GM21381 (cell line): ENCODE measurements at regions not wholly inside any gene's neighbourhood (a gene's known extent, or its start where the extent isn't known, plus 50 kb on each side); places are given as distances from the start of the nearest gene placed in this dataset.
"Not testable (repeated sequence)": the region's sequence is repeated elsewhere in the genome, so short reads cannot be mapped to it uniquely, and the experiment has no call there.

ENCODE experiments used
- ATAC-seq: cut with Tn5 transposase; IDR thresholded peaks from one replicate; pipeline ENCODE4 v1.9.1; 2021; ENCODE audit warnings: mild to moderate bottlenecking, moderate library complexity; ENCODE audit not compliant: unreplicated experiment

DNA sequence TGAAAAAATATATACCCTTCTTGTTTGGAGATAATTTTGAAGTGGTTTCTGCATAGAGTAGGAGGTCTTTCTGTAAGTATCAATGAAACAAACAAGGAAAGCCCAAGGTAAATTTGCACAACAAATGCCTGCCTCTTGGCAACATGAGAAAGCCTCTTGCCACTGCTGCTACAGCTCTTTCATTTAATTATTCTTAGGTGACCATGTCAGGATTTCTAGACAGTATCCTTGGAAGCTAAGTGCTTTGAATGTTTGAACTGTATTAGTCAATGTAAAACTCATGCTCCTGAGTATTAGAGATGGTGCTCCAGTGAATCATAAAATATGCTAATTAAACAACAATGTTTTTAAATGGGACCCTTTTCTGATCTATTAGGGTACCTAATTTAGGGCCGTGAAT, 81.2 kb upstream of the ITGB1 start:
- no peak for ATAC-seq

DNA sequence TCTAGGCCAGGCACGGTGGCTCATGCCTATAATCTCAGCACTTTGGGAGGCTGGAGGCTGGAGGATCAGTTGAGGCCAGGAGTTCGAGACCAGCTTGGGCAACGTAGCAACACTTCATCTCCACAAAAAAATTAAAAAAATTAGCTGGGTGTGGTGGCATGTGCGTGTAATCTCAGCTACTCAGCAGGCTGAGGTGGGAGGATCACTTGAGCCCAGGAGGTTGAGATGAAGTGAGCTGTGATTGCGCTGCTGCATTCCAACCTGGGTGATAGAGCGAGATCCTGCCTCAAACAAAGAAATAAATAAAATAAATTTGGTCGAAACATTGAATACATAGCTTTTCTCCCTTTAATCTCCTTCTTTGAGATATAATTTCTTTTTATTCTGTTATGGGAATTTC, 80.6 kb upstream of the ITGB1 start:
- ATAC-seq, result no peak

- no peak for ATAC-seq
These were observed 79.7 kb upstream of the ITGB1 start for GRCh38 chr10:33037726-33038125.

GRCh38 chr10:33036670-33037069, 78.6 kb upstream of the ITGB1 start:
- ATAC-seq, result no peak

GRCh38 chr10:33035411-33035810, 77.4 kb upstream of the ITGB1 start:
- ATAC-seq, result no peak

DNA sequence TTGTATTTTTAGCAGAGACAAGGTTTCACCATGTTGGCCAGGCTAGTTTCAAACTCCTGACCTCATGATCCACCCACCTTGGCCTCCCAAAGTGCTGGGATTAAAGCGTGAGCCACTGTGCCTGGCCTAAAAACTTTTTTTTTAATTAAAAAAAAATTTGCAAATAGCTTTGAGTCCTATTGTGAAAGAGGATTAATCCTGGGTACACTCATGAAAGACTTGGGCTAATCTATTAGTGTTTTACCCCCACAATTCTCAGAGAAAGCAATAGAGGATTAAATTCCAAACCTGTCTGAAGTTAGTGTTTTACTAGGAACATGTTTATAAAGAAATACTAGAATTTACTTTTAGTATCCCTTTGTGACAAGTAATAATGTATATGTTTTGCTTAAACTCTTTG, 76.9 kb upstream of the ITGB1 start:
- no peak for ATAC-seq

GRCh38 chr10:33032654-33033151, 74.7 kb upstream of the ITGB1 start:
- ATAC-seq, result no peak

GRCh38 chr10:33031815-33032653, 74.0 kb upstream of the ITGB1 start:
- ATAC-seq, result no peak

DNA sequence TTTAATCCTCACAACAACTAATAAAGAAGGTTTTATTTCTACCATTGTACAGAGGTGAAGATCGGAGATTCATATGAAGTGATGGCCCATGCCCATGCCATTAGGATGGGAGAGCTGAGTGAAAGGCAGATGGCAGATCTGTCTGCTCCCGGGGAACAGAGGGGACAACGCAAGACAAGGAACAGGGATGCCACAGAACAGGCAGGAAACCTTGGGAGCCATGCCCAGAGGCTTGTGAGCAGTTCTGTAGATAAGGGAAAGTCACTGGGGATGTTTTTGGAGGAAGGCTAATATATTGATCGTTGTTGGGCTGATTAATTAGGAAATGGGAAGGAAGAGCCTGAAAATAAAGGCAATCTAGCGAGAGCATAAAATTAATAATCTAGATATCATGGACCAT, 73.1 kb upstream of the ITGB1 start:
- no peak for ATAC-seq

- ATAC-seq, result not testable (repeated sequence)
These were observed 70.5 kb upstream of the ITGB1 start for GRCh38 chr10:33028515-33028914.

DNA sequence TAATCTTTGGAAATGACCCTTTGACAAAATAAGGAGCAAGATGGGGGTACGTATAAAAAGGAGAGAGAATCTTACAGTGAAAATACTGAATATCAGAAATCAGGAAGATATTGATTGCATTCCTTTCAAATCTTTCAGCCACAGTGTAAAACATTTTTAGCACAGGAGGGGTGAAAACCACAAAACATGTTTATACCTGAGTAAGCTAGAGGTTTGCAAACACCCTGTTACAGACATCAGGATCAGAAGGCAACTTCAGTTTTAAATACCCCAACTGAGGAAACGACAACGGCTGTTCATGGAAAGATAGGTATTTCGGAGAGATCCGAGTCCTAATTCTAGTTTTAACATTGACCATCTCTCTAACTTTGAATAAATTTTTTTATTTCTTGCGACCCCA, 69.1 kb upstream of the ITGB1 start:
- no peak for ATAC-seq

DNA sequence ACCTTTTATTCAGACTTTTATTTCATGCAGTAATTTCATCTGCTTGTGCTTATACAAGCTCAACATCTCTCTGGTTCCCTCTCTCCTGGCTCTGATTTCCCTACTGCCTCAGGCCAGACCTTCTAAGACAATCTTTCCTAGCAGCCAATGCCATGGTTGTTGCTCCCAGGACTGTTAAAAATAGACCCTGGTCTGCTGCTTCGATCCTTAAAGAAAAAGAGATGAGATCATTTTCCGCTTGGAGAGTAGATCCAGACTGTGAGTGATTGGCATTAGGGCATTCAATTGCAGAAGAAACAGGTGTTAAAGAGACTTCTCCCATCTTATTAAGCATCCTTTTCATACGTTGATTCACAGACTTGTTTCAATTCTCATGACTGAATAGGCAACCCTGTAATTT, 68.4 kb upstream of the ITGB1 start:
- no peak for ATAC-seq

- ATAC-seq, result no peak
These were observed 67.9 kb upstream of the ITGB1 start for GRCh38 chr10:33025910-33026309.

DNA sequence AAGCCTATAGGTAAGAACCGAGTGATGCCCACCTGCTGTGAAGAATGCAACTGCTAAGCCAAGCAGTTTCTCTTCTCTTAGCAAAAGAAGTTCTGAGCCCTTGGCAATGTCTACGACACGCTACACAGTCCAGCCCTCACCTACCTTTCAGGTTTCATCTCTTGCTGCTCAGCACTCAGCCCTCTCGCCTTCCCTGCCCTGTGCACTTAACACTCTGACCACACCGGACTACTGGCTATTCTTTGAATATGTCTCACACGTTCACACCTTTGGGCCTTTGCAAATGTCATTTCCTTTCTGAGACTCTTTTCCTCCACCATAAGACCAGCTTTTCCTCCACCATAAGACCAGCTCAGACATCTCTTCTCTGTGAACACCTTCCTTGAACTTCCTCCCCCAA, 67.0 kb upstream of the ITGB1 start:
- peak; percentile 99 for ATAC-seq

GRCh38 chr10:33022691-33023090, 64.7 kb upstream of the ITGB1 start:
- no peak for ATAC-seq

- ATAC-seq, result no peak
These were observed 64.1 kb upstream of the ITGB1 start for GRCh38 chr10:33022090-33022489.

- no peak for ATAC-seq
These were observed 59.0 kb upstream of the ITGB1 start for GRCh38 chr10:33016988-33017387.

- peak; percentile 69 for ATAC-seq
These were observed 57.9 kb upstream of the ITGB1 start for GRCh38 chr10:33015761-33016547.

DNA sequence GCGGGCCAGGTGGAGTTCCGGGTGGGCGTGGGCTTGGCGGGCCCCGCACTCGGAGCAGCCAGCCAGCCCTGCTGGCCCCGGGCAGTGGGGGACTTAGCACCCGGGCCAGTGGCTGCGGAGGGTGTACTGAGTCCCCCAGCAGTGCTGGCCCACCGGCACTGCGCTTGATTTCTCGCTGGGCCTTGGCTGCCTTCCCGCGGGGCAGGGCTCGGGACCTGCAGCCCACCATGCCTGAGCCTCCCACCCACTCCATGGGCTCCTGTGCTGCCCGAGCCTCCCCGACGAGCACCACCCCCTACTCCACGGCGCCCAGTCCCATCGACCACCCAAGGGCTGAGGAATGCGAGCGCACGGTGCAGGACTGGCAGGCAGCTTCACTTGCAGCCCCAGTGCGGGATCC, 55.3 kb upstream of the ITGB1 start:
- not testable (repeated sequence) for ATAC-seq

- no peak for ATAC-seq
These were observed 54.3 kb upstream of the ITGB1 start for GRCh38 chr10:33012306-33012705.

DNA sequence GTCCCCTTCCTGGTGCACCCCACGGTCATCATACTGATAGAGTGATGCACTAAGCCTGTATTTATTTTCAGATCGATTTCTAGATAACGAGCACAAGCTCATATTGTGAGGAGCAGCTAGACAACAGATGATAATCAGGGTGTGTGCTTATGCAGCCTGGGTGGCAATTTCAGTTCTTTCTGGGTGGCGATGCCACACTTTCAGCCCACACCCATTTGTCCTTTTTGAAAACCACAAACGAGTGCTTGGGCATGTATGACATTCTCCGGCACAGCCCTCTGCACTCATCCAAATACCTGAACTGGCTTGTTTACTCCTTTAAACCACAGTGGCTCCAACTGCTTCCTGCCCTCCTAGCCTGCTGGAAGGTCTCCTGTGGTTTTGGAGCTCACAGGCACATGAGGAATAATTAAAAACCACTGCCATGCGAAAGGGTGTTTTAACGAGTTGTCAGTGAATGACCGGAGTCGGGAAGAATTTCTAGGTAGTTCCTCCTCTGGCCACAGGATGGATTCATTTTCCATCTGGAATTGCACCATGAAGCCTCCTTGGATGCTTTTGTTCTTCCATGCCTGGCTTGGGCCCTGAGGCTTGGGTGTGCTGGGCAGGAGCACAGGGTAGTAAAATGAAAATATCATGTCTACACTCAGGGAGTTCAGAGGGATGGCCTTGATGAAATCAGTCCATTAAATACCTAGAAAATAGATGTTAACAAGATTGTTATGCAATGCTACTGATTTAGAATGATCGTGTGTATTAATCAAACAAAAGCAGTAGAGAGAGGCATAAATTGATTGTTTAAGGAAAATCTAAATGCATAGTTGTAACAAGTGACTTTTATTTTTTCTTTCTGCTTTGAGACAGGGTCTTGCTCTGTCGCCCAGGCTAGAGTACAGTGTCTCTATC, 52.4 kb upstream of the ITGB1 start:
- ATAC-seq, result no peak
